ENCODE measurements at regions not wholly inside any gene's neighbourhood (a gene's known extent, or its start where the extent isn't known, plus 50 kb on each side); places are given as distances from the start of the nearest gene placed in this dataset.

GRCh38 chr21:28602546-28602945, 390.1 kb downstream of the LTN1 start:
- TF ChIP-seq EZH2phosphoT487 (IDR thresholded peaks at IDR 0.05; ENCODE audit: borderline replicate concordance), result no peak
- no peak for TF ChIP-seq CTCF (conservative IDR thresholded peaks at IDR 0.05; ENCODE audit: low read length)

Data from Loucy (cell line).